ENCODE measurements at regions not wholly inside any gene's neighbourhood (a gene's known extent, or its start where the extent isn't known, plus 50 kb on each side); places are given as distances from the start of the nearest gene placed in this dataset.

DNA sequence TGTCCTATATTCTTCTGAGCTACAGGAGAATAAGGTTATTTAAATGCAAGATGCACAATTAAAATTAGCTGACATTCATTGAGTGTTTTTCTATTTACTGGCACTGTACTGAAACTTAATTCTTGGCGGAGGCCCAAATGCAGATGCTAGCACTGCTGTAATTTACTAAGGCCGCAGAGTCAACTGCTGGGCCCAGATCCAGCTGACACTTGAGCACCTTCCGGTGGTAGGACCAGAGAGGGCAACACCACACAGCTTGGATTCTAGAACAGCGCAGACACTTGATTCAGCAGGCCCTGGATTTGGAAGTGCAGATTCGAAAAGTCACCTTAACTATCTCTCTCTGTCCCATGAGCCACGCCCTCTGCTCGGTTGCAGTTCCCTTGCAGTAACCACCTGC, 228.6 kb upstream of the TMEM72 start:
- no peaks in the 10 kb centered on the region for H3K36me3 ChIP-seq (ENCODE audit: insufficient read depth, insufficient read length, low read length)
- H3K27me3 ChIP-seq (ENCODE audit: insufficient read depth, insufficient read length): no peaks in the 10 kb centered on the region
- no peak overlapping the region for H3K4me3 ChIP-seq (ENCODE audit: insufficient read length, low read depth)
- TF ChIP-seq YY1 (IDR thresholded peaks at IDR 0.05; ENCODE audit: insufficient read depth, insufficient read length) (no peak), SUZ12 (IDR thresholded peaks at IDR 0.05; ENCODE audit: extremely low read depth, insufficient read depth, insufficient read length) (no peak), ZNF274 (IDR thresholded peaks at IDR 0.05; ENCODE audit: low read depth, low read length) (no peak)
- no peak for DNase-seq (ENCODE audit: low read depth, low spot score)
- H3K4me1 ChIP-seq (ENCODE audit: insufficient read depth, insufficient read length): no peaks in the 10 kb centered on the region
- no peak overlapping the region for H3K9ac ChIP-seq (ENCODE audit: insufficient read length, low read depth)
- H3K9me3 ChIP-seq (ENCODE audit: insufficient read depth, low read length): no peaks in the 10 kb centered on the region

- TF ChIP-seq YY1 (IDR thresholded peaks at IDR 0.05; ENCODE audit: insufficient read depth, insufficient read length): no peak
- TF ChIP-seq ZNF274 (IDR thresholded peaks at IDR 0.05; ENCODE audit: low read depth, low read length): no peak
- TF ChIP-seq SUZ12 (IDR thresholded peaks at IDR 0.05; ENCODE audit: extremely low read depth, insufficient read depth, insufficient read length): no peak
- no peaks in the 10 kb centered on the region for H3K27me3 ChIP-seq (ENCODE audit: insufficient read depth, insufficient read length)
These were observed 226.5 kb upstream of the TMEM72 start for GRCh38 chr10:44684661-44685060.

DNA sequence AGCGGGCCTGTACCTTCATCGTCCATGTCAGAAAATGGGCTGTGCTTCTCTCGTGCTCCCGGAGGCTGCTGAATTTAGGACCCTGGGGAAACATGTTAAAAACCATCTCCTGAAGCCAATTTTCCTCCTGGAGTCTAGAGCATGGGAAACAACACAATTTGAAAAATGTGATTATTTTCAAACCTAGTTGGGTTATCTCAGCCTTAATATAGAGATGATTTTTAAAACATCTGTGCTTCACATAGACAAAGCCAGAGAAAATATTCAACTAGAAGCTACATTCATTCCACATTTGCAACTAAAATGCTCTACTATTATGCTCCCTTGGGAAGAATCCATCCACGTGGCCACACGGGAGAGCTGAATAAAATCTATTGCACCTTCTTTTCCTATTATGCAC, 225.9 kb upstream of the TMEM72 start:
- no peak for DNase-seq (ENCODE audit: low read depth, low spot score)
- Histone ChIP-seq H3K27me3 (ENCODE audit: insufficient read depth, insufficient read length) (no peaks in the 10 kb centered on the region), H3K36me3 (ENCODE audit: insufficient read depth, insufficient read length, low read length) (no peaks in the 10 kb centered on the region), H3K9me3 (ENCODE audit: insufficient read depth, low read length) (no peaks in the 10 kb centered on the region), H3K4me3 (ENCODE audit: insufficient read length, low read depth) (no peak overlapping the region), H3K4me1 (ENCODE audit: insufficient read depth, insufficient read length) (no peaks in the 10 kb centered on the region), H3K9ac (ENCODE audit: insufficient read length, low read depth) (no peak overlapping the region)
- TF ChIP-seq YY1 (IDR thresholded peaks at IDR 0.05; ENCODE audit: insufficient read depth, insufficient read length): no peak
- TF ChIP-seq ZNF274 (IDR thresholded peaks at IDR 0.05; ENCODE audit: low read depth, low read length): no peak
- TF ChIP-seq SUZ12 (IDR thresholded peaks at IDR 0.05; ENCODE audit: extremely low read depth, insufficient read depth, insufficient read length): no peak

More at GRCh38 chr10:44684661-44685060, 226.5 kb upstream of the TMEM72 start:
- no peak for DNase-seq (ENCODE audit: low read depth, low spot score)
- Histone ChIP-seq H3K4me1 (ENCODE audit: insufficient read depth, insufficient read length) (no peaks in the 10 kb centered on the region), H3K9me3 (ENCODE audit: insufficient read depth, low read length) (no peaks in the 10 kb centered on the region), H3K9ac (ENCODE audit: insufficient read length, low read depth) (no peak overlapping the region), H3K4me3 (ENCODE audit: insufficient read length, low read depth) (no peak overlapping the region), H3K36me3 (ENCODE audit: insufficient read depth, insufficient read length, low read length) (no peaks in the 10 kb centered on the region)

DNA sequence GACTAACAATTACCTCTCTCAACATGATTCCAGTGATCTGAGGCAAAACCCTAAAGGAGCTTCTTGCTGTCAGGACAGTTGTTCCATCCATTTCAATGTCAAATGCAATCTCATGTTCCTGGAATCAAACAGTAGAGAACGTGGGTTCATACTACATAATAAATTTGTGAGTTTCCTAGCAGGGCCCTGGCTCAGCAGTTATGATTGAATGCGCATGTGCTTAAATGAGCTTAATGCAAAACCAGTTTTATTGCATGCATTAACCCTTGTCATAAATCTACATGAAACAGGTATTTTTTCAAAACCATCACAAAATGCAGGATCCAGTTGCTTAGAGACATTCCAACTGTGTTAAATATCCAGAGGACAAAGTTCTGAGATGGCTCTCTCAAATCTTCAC, 225.4 kb upstream of the TMEM72 start:
- Histone ChIP-seq H3K27me3 (ENCODE audit: insufficient read depth, insufficient read length) (no peaks in the 10 kb centered on the region), H3K36me3 (ENCODE audit: insufficient read depth, insufficient read length, low read length) (no peaks in the 10 kb centered on the region), H3K9ac (ENCODE audit: insufficient read length, low read depth) (no peak overlapping the region), H3K4me3 (ENCODE audit: insufficient read length, low read depth) (no peak overlapping the region), H3K4me1 (ENCODE audit: insufficient read depth, insufficient read length) (no peaks in the 10 kb centered on the region), H3K9me3 (ENCODE audit: insufficient read depth, low read length) (no peaks in the 10 kb centered on the region)
- TF ChIP-seq SUZ12 (IDR thresholded peaks at IDR 0.05; ENCODE audit: extremely low read depth, insufficient read depth, insufficient read length) (no peak), YY1 (IDR thresholded peaks at IDR 0.05; ENCODE audit: insufficient read depth, insufficient read length) (no peak), ZNF274 (IDR thresholded peaks at IDR 0.05; ENCODE audit: low read depth, low read length) (no peak)
- no peak for DNase-seq (ENCODE audit: low read depth, low spot score)

DNA sequence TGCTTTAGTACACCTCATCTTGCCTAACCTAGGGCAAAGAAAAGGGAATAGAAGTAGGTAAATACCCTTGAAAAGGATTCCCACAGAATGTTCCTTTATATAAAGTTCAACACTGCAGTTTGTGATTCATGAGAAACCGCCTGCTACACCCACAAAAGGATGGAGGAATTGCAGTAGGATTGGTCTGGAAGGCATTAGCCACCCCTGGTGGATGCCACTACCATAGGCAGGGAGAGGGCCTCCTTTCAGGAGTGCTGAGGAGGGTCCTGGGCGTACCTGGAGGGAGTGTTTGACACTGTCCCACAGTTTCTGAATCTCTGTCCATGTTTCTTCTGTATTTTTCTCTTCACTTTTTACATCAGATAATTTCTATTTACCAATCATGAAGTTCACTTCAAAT, 221.8 kb upstream of the TMEM72 start:
- H3K9me3 ChIP-seq (ENCODE audit: insufficient read depth, low read length): no peaks in the 10 kb centered on the region
- no peaks in the 10 kb centered on the region for H3K27me3 ChIP-seq (ENCODE audit: insufficient read depth, insufficient read length)
- H3K4me1 ChIP-seq (ENCODE audit: insufficient read depth, insufficient read length): no peaks in the 10 kb centered on the region
- DNase-seq (ENCODE audit: low read depth, low spot score): no peak
- no peaks in the 10 kb centered on the region for H3K36me3 ChIP-seq (ENCODE audit: insufficient read depth, insufficient read length, low read length)
- H3K9ac ChIP-seq (ENCODE audit: insufficient read length, low read depth): no peak overlapping the region
- TF ChIP-seq SUZ12 (IDR thresholded peaks at IDR 0.05; ENCODE audit: extremely low read depth, insufficient read depth, insufficient read length) (no peak), YY1 (IDR thresholded peaks at IDR 0.05; ENCODE audit: insufficient read depth, insufficient read length) (no peak), ZNF274 (IDR thresholded peaks at IDR 0.05; ENCODE audit: low read depth, low read length) (no peak)
- no peak overlapping the region for H3K4me3 ChIP-seq (ENCODE audit: insufficient read length, low read depth)

- H3K9me3 ChIP-seq (ENCODE audit: insufficient read depth, low read length): no peaks in the 10 kb centered on the region; the same call in 1 of the 2 replicates
- no peak for DNase-seq (ENCODE audit: low read depth, low spot score)
- no peak overlapping the region for H3K4me3 ChIP-seq (ENCODE audit: insufficient read length, low read depth)
- H3K4me1 ChIP-seq (ENCODE audit: insufficient read depth, insufficient read length): no peaks in the 10 kb centered on the region
- H3K27me3 ChIP-seq (ENCODE audit: insufficient read depth, insufficient read length): no peaks in the 10 kb centered on the region
- TF ChIP-seq YY1 (IDR thresholded peaks at IDR 0.05; ENCODE audit: insufficient read depth, insufficient read length) (no peak), ZNF274 (IDR thresholded peaks at IDR 0.05; ENCODE audit: low read depth, low read length) (no peak), SUZ12 (IDR thresholded peaks at IDR 0.05; ENCODE audit: extremely low read depth, insufficient read depth, insufficient read length) (no peak)
- H3K9ac ChIP-seq (ENCODE audit: insufficient read length, low read depth): no peak overlapping the region
- H3K36me3 ChIP-seq (ENCODE audit: insufficient read depth, insufficient read length, low read length): no peaks in the 10 kb centered on the region
These were observed 214.6 kb upstream of the TMEM72 start for GRCh38 chr10:44696496-44696895.

DNA sequence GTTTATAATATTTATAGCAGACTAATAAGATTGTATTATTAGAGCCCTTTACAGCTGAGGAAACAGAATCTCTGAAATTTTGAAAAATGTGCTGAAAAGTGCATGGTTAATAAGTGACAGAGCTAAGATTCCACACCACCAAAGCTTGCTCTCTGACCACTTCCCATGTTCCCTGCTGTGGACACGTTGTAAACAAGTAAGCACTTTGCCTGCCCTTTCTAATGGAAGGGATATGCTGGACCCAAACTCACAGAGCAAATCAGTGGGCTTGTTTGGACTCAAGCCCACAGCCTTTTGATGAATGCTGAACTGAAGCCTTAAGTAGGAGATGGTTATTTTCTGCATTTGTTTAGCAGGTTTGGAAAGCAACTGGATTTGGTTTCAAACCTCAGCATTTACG, 214.0 kb upstream of the TMEM72 start:
- no peak overlapping the region for H3K4me3 ChIP-seq (ENCODE audit: insufficient read length, low read depth)
- no peaks in the 10 kb centered on the region for H3K27me3 ChIP-seq (ENCODE audit: insufficient read depth, insufficient read length)
- DNase-seq (ENCODE audit: low read depth, low spot score): no peak
- TF ChIP-seq YY1 (IDR thresholded peaks at IDR 0.05; ENCODE audit: insufficient read depth, insufficient read length) (no peak), ZNF274 (IDR thresholded peaks at IDR 0.05; ENCODE audit: low read depth, low read length) (no peak), SUZ12 (IDR thresholded peaks at IDR 0.05; ENCODE audit: extremely low read depth, insufficient read depth, insufficient read length) (no peak)
- H3K9me3 ChIP-seq (ENCODE audit: insufficient read depth, low read length): no peaks in the 10 kb centered on the region; the same call in 1 of the 2 replicates
- H3K9ac ChIP-seq (ENCODE audit: insufficient read length, low read depth): no peak overlapping the region
- H3K4me1 ChIP-seq (ENCODE audit: insufficient read depth, insufficient read length): no peaks in the 10 kb centered on the region
- H3K36me3 ChIP-seq (ENCODE audit: insufficient read depth, insufficient read length, low read length): no peaks in the 10 kb centered on the region
